Panc1 (cell line): ENCODE measurements at regions not wholly inside any gene's neighbourhood (a gene's known extent, or its start where the extent isn't known, plus 50 kb on each side); places are given as distances from the start of the nearest gene placed in this dataset.
"Not testable (repeated sequence)": the region's sequence is repeated elsewhere in the genome, so short reads cannot be mapped to it uniquely, and the experiment has no call there.

Experiments used
- ATAC-seq: fragments of 200-7000 bp; cut with Tn5 transposase; 2 replicates; pipeline ENCODE4 v1.9.1; 2020; ENCODE audit warnings: mild to moderate bottlenecking, moderate library complexity
- BruUV-seq: library from RNA; stranded (reverse); fragments of 400-500 nt; replicated peaks from 2 replicates; lab custom pipeline; 2021; lab: Mats Ljungman, UMichigan
- CTCF ChIA-PET: fragments of 300-600 bp; sonication (Branson Sonifier 250); formaldehyde crosslinking; loops from one replicate; lab custom pipeline; 2022; ENCODE audit warnings: antibody characterized with exemption; lab: Charles Lee
- POLR2A ChIA-PET: fragments of 300-600 bp; sonication (Branson Sonifier 250); formaldehyde crosslinking; loops from one replicate; lab custom pipeline; 2022; ENCODE audit warnings: antibody characterized with exemption; lab: Charles Lee
- DNase-seq: peaks from one replicate; pipeline ENCODE4 v3.0.0-alpha.2; 2010; ENCODE audit warnings: low read depth, low spot score
- H3K27ac ChIP-seq: 2 replicates; pipeline ENCODE4 v1.5.1; 2011; ENCODE audit warnings: mild to moderate bottlenecking, low read length, inconsistent platforms
- H3K27me3 ChIP-seq: fragments of 200-500 bp; sonication (Bioruptor generic); 2 replicates; pipeline ENCODE4 v1.6.0; 2014; ENCODE audit warnings: low read length, inconsistent platforms; ENCODE audit not compliant: control insufficient read depth, insufficient read depth
- H3K36me3 ChIP-seq: fragments of 200-500 bp; sonication (Bioruptor generic); 2 replicates; pipeline ENCODE4 v1.5.1; 2014; ENCODE audit warnings: inconsistent platforms, mild to moderate bottlenecking, low read length, moderate library complexity; ENCODE audit not compliant: control insufficient read depth, insufficient read depth
- H3K4me1 ChIP-seq: 2 replicates; pipeline ENCODE4 v1.5.1; 2011; ENCODE audit warnings: inconsistent platforms, mild to moderate bottlenecking, low read length, moderate library complexity; ENCODE audit not compliant: control insufficient read depth, insufficient read depth
- H3K4me3 ChIP-seq, 2 experiments: 2 replicates each; pipeline ENCODE4 v1.5.1; 2011 to 2012; ENCODE audit warnings: low read depth in 2 of 2, low read length in 2 of 2, mild to moderate bottlenecking in 2 of 2, inconsistent platforms in 1 of 2, moderate library complexity in 1 of 2
- H3K9me3 ChIP-seq: fragments of 200-500 bp; sonication (Bioruptor generic); 2 replicates; pipeline ENCODE4 v1.5.1; 2014; ENCODE audit warnings: low read depth, mild to moderate bottlenecking, inconsistent platforms, low read length, moderate library complexity; ENCODE audit not compliant: control insufficient read depth, insufficient read depth
- POLR2AphosphoS5 ChIP-seq: IDR thresholded peaks from 2 replicates; pipeline ENCODE4 v1.6.1; 2012; ENCODE audit warnings: mild to moderate bottlenecking, low read depth, low read length, moderate library complexity
- SIN3A ChIP-seq: IDR thresholded peaks from 2 replicates; pipeline ENCODE4 v1.6.1; 2012; ENCODE audit warnings: low read depth, mild to moderate bottlenecking, low read length, moderate library complexity, borderline replicate concordance; ENCODE audit not compliant: insufficient read depth
- TCF7L2 ChIP-seq: IDR thresholded peaks from 2 replicates; pipeline ENCODE4 v1.6.1; 2011; ENCODE audit warnings: mild to moderate bottlenecking, low read depth, low read length, inconsistent platforms
- in situ Hi-C: cut with HindIII; loops from 2 replicates; pipeline ENCODE4 v1.10.0; 2016; ENCODE audit warnings: low sequenced_read_pairs, low pct_unique_long_range_greater_than_20kb
- intact Hi-C: fragments of 100-400 bp; cut with micrococcal nuclease; formaldehyde crosslinking; loops from one replicate; pipeline ENCODE4 v1.10.0; 2022; ENCODE audit not compliant: unreplicated experiment
- TF ChIP-seq, protein P1 (sequence below), 2 experiments: IDR thresholded peaks; 2 replicates each; pipeline ENCODE4 v1.6.1; 2011 to 2012; ENCODE audit warnings: low read depth in 2 of 2, control low read depth in 1 of 2, low read length in 1 of 2, mild to moderate bottlenecking in 1 of 2, moderate library complexity in 1 of 2; ENCODE audit not compliant: insufficient read depth in 1 of 2
- TF ChIP-seq, protein P2 (sequence below): fragments of 450-650 bp; IDR thresholded peaks from 2 replicates; pipeline ENCODE4 v1.5.1; 2017; ENCODE audit warnings: mild to moderate bottlenecking

DNA sequence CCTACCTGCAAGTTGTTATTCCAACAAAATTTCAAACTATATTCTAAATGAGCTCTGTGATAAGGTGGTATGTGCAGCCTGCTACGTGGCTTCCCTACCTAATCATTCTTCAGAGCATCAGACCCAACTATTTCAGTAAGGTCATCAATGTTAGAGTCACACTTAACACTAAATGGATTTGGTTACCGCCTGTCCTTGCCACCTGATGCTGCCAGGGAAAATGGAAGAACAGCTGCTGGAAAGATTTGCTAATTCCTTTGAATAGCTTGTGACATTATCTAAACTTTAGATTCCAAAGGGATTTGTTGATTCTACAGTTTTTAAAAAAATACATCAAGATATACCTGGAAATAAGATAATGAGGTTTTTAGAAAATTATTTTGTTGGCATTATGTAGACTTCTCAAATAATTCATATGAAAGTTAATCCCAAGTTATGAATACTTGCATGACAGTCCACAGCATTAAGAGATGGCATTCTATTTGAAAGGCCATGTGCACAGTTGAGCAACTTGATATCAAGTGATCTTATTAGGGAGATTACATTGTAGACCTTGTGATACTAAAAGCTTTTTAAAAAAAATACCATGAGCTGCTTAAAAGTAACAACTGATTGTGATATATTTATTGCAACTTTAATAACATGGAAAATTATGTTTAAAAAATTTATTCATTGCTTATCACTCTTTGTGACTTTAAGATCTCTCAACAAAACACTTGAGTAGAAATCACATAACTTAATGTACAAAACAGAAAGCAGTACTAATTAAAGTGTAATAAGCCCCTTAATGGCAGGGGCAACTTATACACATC is 98.3 kb upstream of the UGP2 start:
- TF ChIP-seq TCF7L2 (no peak), SIN3A (no peak), POLR2AphosphoS5 (no peak)
- TF ChIP-seq, protein P1, sequence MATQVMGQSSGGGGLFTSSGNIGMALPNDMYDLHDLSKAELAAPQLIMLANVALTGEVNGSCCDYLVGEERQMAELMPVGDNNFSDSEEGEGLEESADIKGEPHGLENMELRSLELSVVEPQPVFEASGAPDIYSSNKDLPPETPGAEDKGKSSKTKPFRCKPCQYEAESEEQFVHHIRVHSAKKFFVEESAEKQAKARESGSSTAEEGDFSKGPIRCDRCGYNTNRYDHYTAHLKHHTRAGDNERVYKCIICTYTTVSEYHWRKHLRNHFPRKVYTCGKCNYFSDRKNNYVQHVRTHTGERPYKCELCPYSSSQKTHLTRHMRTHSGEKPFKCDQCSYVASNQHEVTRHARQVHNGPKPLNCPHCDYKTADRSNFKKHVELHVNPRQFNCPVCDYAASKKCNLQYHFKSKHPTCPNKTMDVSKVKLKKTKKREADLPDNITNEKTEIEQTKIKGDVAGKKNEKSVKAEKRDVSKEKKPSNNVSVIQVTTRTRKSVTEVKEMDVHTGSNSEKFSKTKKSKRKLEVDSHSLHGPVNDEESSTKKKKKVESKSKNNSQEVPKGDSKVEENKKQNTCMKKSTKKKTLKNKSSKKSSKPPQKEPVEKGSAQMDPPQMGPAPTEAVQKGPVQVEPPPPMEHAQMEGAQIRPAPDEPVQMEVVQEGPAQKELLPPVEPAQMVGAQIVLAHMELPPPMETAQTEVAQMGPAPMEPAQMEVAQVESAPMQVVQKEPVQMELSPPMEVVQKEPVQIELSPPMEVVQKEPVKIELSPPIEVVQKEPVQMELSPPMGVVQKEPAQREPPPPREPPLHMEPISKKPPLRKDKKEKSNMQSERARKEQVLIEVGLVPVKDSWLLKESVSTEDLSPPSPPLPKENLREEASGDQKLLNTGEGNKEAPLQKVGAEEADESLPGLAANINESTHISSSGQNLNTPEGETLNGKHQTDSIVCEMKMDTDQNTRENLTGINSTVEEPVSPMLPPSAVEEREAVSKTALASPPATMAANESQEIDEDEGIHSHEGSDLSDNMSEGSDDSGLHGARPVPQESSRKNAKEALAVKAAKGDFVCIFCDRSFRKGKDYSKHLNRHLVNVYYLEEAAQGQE (IDR thresholded peaks at IDR 0.05; ENCODE audit: insufficient read depth in 1 of 2, low read depth in 2 of 2, low read length in 1 of 2), result no peak
- TF ChIP-seq, protein P2, sequence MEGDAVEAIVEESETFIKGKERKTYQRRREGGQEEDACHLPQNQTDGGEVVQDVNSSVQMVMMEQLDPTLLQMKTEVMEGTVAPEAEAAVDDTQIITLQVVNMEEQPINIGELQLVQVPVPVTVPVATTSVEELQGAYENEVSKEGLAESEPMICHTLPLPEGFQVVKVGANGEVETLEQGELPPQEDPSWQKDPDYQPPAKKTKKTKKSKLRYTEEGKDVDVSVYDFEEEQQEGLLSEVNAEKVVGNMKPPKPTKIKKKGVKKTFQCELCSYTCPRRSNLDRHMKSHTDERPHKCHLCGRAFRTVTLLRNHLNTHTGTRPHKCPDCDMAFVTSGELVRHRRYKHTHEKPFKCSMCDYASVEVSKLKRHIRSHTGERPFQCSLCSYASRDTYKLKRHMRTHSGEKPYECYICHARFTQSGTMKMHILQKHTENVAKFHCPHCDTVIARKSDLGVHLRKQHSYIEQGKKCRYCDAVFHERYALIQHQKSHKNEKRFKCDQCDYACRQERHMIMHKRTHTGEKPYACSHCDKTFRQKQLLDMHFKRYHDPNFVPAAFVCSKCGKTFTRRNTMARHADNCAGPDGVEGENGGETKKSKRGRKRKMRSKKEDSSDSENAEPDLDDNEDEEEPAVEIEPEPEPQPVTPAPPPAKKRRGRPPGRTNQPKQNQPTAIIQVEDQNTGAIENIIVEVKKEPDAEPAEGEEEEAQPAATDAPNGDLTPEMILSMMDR, result no peak
- CTCF ChIA-PET, result no interaction called here
- intact Hi-C loops, result no loop called here
- DNase-seq (no peak), ATAC-seq (no peak)
- peaks cover 3% of the 10 kb centered on the region; the same call in 1 of the 2 replicates for H3K27me3 ChIP-seq
- no peaks in the 10 kb centered on the region for H3K9me3 ChIP-seq
- BruUV-seq, result no TSS peak
- H3K36me3 ChIP-seq, result no peaks in the 10 kb centered on the region
- no peaks in the 10 kb centered on the region for H3K4me1 ChIP-seq
- H3K4me3 ChIP-seq, result no peak overlapping the region
- no peak overlapping the region for H3K27ac ChIP-seq
- POLR2A ChIA-PET, result no interaction called here
- in situ Hi-C loops, result no loop called here

DNA sequence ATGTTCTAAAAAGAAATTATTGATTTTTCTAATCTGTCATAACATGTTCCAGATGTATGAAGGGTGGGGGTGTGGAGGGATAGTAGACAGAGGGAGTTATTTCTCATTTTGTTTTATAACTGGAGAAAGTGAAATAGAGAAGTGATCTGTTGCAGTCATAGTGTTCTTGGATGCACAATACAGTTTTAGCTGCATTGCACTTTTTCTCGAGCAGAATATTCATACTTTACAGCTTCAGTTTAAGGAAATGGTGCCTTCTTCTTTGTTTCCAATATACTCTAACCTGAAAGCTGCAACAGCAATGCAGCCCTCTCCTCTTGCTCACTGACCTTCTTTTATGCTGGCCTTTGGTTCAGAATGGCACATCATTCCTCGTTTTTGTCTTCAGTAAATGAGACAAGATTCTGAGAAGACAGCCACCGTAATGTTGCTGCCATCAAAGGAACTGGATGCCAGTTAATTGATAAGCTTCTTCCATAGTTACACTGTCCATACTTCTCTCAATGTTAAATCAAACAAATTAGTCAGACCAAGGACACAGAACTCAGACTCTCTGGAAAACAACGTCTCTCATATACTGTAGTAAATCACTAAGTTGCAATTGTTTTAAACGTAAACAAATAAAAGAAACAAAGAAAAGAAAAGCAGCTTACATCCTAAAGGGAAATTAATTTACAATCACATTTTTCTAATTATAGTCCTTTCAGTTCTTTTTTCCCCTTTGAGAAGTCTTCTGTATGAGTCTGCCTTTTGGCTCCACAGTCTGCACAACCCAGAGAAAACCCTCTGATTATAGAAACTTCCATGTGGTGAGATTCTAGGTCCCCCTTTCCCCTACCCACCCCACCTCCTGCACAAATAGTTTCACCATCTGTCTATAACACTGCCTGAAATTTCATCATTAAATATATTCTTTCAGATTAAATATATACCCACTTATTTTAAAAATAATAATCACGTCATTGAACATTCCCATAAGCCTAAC is 97.4 kb upstream of the UGP2 start:
- H3K27ac ChIP-seq, result no peak overlapping the region
- BruUV-seq, result no TSS peak
- no peak overlapping the region for H3K4me3 ChIP-seq
- POLR2A ChIA-PET, result no interaction called here
- CTCF ChIA-PET, result no interaction called here
- ATAC-seq (no peak), DNase-seq (no peak)
- no peaks in the 10 kb centered on the region for H3K9me3 ChIP-seq
- TF ChIP-seq SIN3A (no peak), POLR2AphosphoS5 (no peak), TCF7L2 (no peak)
- TF ChIP-seq, protein P1 (IDR thresholded peaks at IDR 0.05; ENCODE audit: insufficient read depth in 1 of 2, low read depth in 2 of 2, low read length in 1 of 2), result no peak
- TF ChIP-seq, protein P2, result no peak
- in situ Hi-C loops, result no loop called here
- no peaks in the 10 kb centered on the region for H3K36me3 ChIP-seq
- H3K27me3 ChIP-seq, result peaks cover 3% of the 10 kb centered on the region; the same call in 1 of the 2 replicates
- no peaks in the 10 kb centered on the region for H3K4me1 ChIP-seq
- intact Hi-C loops, result no loop called here

DNA sequence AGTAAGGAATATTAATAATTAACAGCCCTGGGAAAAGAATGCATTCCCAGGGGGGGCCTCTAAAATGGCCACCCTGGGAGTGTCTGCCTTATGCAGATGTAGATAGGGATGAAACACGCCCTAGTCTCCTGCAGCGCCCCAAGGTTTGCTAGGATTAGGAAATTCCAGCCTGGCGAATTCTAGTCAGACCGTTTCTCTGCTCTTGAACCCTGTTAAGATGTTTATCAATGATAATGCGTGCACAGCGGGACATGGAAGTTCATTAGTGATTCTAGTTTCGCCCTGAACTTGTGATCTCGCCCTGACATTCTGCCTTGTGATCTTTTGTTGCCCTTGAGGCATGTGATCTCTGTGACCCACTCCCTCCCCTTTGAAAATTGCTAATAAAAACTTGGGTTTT is 95.1 kb upstream of the UGP2 start:
- BruUV-seq, CTCF ChIA-PET, intact Hi-C loops, DNase-seq, H3K27ac ChIP-seq, H3K4me1 ChIP-seq, ATAC-seq, H3K4me3 ChIP-seq, H3K9me3 ChIP-seq, POLR2A ChIA-PET, H3K27me3 ChIP-seq, H3K36me3 ChIP-seq, in situ Hi-C loops: not testable (repeated sequence)
